GM18870 (cell line): ENCODE measurements at regions not wholly inside any gene's neighbourhood (a gene's known extent, or its start where the extent isn't known, plus 50 kb on each side); places are given as distances from the start of the nearest gene placed in this dataset.

Source experiments
- ATAC-seq: cut with Tn5 transposase; IDR thresholded peaks from one replicate; pipeline ENCODE4 v1.9.1; 2021; ENCODE audit warnings: moderate library complexity; ENCODE audit not compliant: unreplicated experiment

DNA sequence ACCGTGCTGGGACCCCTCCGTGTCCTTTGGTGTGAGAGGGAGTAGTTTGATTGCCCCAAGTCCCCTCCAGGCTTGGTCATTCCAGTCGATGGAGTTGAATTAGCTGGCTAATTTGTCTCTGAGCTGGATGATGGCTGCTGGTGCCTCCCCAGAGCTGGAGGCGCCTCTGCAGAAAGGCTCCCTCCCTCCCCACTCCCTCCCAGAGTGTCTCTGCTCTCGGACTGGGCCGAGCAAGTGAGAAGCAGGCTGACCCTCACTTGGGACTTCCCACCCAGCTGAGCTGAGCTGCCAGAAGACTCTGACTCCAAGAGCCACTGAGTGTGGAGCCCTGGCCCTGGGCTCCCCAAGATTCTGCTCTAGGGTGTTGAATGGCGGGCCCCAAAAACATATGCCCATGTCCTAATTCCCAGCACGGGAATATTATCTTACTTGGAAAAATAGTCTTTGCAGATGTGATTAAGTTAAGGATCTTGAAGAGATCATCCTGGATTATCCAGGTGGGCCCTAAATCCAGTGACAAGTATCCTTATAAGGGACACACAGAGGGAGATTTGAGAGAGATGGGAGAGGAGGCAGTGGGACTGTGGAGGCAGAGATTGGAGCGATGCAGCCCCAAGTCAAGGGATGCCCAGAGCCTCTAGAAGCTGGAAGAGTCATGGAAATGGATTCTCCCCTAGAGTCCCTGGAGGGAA lies 60.7 kb upstream of the TLE3 start:
- no peak for ATAC-seq

GRCh38 chr15:70156671-70157271 lies 59.1 kb upstream of the TLE3 start:
- ATAC-seq, result no peak

DNA sequence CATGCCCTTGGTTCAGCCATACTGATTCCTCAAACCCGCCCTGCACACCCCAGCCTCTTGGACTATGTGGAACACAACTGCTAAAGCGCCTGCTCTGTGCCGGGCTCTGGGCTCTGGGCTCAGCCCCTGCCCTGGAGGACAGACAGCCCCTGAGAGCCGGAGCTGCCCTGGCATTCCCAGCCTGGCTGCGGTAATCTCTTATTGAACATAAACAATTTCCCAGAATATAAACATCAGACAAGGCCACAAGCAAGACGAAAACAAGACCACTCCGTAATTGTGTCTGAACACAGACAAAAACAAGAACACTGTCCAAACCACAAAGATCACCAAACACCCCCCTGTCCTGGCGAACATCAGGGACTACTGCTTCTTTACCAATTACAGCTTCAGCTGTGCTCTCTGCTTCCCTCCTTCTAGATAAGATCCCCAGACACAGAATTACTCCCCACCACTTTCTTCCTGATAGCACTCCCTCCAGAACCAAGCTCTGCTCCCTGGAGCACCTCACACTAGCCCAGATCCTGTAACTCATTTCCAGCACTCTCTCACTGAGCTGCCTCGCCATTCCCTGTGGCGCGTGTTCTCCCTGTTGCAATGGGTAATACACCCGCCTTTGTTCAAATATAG lies 57.1 kb upstream of the TLE3 start:
- ATAC-seq, result no peak

GRCh38 chr15:70153921-70154717 lies 56.4 kb upstream of the TLE3 start:
- no peak for ATAC-seq

DNA sequence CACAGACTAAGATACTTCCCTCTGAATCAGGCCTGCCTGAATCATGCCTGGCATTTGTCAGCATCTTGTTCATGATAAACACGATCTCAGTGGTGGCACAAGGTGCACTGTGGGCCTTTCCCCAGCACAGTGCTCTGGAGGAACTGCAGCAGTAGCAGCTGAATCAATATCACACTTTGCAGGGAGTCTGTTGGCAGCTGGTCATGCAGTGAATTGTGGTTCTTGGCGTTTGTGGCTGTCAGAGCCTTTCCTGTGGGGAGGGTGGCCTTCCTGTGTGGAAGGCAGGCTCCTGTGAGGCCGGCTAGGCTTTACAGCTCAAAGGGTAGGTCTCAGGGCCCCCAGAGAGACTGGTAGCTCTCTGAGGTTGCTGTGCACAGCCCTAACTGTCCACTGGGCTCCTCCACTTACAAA lies 54.4 kb upstream of the TLE3 start:
- ATAC-seq, result no peak

GRCh38 chr15:70151462-70151861 lies 53.7 kb upstream of the TLE3 start:
- no peak for ATAC-seq

DNA sequence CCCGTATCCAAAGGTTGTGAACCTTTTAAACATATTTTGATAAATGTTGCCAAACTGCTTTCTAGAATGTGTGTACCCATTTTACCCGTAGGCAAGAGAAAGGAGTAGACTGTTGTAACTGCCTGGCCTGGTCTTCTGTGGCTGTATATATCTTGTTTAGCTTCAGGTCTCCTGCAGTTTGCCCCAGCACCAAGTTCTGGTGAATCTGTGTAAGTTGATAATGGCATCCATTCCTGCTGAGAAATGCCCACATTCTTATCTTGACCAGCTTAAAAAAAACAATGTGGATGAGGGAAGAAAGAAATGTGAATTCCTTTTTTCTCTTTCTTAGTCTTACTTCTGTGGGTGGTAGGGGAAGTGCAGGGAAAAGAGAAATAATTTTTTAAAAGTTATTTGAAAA lies 53.3 kb upstream of the TLE3 start:
- no peak for ATAC-seq

- ATAC-seq, result no peak
Measured at GRCh38 chr15:70150405-70150747, 52.7 kb upstream of the TLE3 start.

- ATAC-seq, result no peak
Measured at GRCh38 chr15:70149667-70150404, 52.1 kb upstream of the TLE3 start.

- no peak for ATAC-seq
Measured at GRCh38 chr15:70147778-70148177, 50.1 kb upstream of the TLE3 start.
